ENCODE measurements at regions not wholly inside any gene's neighbourhood (a gene's known extent, or its start where the extent isn't known, plus 50 kb on each side); places are given as distances from the start of the nearest gene placed in this dataset.

GRCh38 chr13:33466262-33466661 is 180.7 kb upstream of the STARD13 start:
- DNase-seq (ENCODE audit: low spot score): no peak

DNA sequence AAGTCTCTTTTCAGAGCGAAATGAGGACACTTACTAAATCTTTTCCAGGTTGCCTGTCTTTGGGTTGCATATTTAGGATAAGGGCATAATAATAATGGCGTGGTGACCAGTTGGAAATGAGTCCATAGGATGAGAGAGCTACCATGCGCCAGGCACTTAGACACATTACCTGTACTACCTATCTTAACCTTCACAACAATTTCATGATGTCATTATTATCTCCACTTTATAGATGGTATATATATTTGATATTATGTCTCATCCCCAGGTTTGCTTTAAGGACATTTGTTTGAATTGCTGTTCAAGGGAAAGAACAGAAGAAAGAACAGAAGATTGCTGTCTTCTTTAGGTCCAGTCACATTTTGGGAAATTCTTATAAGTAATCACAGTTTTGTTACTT is 182.0 kb upstream of the STARD13 start:
- no peak for DNase-seq (ENCODE audit: low spot score)

DNA sequence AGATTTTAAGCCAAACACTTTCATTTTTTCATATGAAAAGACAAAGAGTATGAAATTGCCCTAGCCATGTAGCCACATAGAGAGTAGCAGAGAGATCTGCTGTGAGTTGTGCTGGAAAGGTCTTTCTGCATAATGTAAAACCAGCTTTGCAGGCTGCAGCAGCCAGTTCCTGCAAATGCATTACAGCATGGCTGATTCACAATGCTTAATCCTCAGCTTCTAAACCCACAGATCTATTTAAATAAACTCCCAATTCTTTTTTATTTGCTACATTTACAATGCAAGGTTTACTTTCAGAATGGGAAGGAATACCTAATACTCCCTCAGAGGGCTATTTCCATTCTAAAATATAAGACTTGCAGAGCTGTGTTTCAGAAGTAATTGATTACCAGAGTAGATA is 185.6 kb upstream of the STARD13 start:
- DNase-seq (ENCODE audit: low spot score): no peak

DNA sequence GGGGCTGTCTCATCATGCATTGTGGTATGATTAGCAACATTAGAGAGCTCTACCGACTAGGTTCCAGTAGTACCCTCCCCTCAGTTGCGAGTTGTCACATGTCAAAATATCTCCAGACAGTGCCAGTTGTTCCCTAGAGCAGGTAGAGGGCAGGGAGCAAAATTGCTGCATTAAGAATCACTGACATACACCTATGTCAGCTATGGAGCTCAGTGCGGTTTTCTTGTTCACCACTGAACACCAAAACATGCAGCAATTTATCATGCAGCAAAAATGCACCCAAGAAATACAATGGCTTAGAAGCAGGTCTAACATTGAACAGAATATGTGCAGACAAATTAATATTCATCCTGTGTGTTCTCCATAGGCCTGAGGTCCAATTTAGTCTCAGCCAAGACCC is 186.9 kb upstream of the STARD13 start:
- no peak for DNase-seq (ENCODE audit: low spot score)

DNA sequence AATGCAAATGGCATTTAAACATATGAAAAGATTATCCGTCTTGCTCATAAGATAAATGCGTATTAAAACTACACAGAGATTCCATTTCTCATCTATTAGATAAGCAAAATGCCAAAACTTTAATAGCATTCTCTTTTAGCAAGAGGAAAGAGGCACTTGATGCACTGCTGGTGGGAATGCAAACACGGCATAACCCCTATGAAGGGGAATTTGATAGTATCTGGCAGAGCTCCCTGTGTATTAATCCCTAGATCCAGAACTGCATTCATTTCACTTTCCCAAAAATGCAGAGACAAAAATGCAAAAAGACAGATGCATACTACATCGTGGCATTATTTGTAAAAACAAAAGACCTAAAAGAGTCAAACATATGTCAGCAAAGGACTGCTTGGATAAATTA is 193.6 kb upstream of the STARD13 start:
- no peak for DNase-seq (ENCODE audit: low spot score)

- no peak for DNase-seq (ENCODE audit: low spot score)
These were observed 195.0 kb upstream of the STARD13 start for GRCh38 chr13:33480561-33480960.

DNA sequence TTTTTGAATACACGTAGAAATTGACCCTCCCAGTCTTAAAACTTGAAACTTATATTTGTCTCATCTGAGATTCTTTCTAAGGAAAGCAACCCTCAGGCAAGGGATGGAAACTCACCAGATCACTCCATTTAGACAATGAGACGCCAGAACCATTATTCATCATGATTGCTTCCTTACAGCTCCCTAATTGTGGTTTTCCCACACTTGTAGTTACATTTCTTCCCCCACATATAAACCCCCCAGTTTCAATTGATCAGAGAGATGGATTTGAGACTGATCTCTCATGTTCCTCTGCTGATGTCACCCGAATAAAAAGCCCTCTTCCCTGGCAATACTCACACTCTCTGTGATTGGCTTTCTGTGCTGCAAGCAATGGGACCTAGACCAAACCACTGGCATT is 197.9 kb upstream of the STARD13 start:
- DNase-seq (ENCODE audit: low spot score): no peak

- DNase-seq (ENCODE audit: low spot score): no peak
These were observed 199.7 kb upstream of the STARD13 start for GRCh38 chr13:33485247-33485646.

- DNase-seq (ENCODE audit: low spot score): peak; percentile 12
These were observed 202.2 kb upstream of the STARD13 start for GRCh38 chr13:33487575-33488243.

- DNase-seq (ENCODE audit: low spot score): no peak
These were observed 204.0 kb upstream of the STARD13 start for GRCh38 chr13:33489563-33489962.

- DNase-seq (ENCODE audit: low spot score): peak; percentile 23
These were observed 205.1 kb upstream of the STARD13 start for GRCh38 chr13:33490461-33491327.

DNA sequence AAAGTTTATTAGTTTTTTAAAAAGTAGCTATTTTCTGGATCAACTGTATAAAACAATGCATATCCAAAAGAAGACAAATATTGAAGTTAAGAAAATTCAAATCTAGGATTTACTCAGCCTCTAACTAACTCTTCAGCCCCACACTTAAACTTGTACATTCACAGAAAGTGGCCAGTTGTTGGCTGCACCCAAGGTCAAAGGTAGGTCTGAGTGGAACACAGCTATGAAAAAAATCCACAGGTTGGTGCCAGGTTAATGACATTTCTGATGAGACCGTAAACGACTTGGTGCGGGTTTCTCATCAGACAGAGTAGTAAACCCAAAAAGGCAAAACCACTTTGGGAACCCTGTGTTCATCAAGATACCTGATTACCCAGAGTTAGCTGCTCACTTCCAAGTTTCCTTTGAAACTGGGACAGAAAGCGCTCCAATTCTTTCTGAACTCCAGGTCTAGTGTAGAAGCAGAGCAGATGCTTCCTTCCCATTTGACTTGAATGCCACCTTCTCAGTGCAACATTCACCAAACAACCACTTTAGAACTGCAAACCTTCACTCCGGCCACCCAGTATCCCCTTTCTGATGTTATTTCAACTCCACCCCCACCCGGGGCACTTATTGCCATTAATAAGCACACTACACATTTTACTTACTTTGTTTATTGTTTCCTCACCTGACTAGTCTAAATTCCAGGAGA is 208.3 kb upstream of the STARD13 start:
- DNase-seq (ENCODE audit: low spot score): no peak

DNA sequence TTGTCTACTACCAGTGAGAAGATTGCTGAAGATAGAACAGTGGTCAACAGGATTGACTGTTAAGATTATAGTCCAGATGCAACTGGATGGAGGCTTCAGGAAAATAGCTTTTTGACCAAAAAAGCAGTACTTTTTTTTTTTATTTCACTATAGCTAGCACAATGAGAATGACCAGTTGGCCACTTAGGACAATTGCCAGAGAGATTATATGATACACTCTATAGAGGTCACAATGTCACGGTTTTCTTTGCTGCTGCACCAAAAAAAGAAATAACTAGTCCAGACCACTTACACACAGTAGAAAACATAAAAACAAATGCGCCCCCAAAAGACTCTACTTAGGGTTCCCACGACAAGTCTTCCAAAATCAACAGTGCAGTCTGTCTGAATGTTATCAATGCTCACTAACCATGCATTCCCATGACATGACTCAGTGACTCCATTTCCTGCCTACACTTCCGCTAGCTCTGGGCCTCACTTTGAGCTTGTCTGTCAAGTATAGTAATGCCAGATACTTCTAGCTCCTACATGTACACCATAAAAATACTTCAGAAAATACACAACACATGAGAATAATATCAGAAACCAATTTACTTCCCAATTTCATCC is 209.1 kb upstream of the STARD13 start:
- no peak for DNase-seq (ENCODE audit: low spot score)

DNA sequence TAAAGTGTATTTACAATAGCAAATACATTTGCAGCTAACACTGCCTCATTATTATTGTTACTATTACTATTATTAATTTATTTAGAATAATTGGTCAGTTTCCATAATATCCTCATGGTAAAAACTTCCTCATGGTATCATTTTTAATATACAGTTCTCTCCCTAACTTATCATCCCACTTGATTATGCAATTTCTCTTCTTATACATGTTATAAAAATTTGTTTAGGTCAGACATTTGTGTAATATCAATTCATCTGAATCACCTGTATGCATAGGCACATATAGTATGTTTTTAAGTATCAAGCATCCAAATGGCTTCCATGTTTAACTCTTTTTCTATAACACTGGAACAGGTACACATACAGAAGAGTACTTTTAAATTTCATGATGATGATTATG is 210.8 kb upstream of the STARD13 start:
- DNase-seq (ENCODE audit: low spot score): no peak

- no peak for DNase-seq (ENCODE audit: low spot score)
These were observed 211.7 kb upstream of the STARD13 start for GRCh38 chr13:33497146-33497845.

GRCh38 chr13:33508060-33508459 is 222.5 kb upstream of the STARD13 start:
- no peak for DNase-seq (ENCODE audit: low spot score)

GRCh38 chr13:33509642-33510229 is 224.2 kb upstream of the STARD13 start:
- no peak for DNase-seq (ENCODE audit: low spot score)

DNA sequence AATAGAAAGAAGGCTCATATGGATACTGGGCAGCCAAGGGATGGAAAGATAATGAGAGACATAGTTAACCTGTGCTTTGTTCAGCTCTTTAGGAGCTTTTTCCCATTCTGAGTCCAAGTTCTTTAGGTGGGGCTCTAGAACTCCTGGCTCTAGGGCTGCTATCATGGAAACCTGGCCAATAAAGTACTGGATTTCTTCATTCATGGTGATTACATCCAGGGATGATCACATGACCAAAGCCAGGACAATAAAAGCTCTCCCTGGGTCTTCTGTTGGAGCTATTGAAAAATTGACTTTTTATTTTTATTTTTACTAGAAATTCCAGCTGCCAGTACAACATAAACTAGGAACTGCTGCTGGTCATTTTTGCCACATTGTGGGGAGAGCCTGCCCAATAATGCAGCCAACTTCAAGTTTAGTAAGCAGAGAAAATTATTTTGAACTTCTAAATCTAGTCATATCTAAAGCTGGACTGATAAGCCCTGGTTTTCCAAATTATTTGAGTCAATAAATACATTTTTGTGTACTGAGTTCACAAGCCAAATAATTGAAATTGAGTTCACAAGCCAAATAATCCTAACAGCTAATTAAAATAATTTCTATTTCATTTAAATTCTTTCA is 224.9 kb upstream of the STARD13 start:
- no peak for DNase-seq (ENCODE audit: low spot score)

DNA sequence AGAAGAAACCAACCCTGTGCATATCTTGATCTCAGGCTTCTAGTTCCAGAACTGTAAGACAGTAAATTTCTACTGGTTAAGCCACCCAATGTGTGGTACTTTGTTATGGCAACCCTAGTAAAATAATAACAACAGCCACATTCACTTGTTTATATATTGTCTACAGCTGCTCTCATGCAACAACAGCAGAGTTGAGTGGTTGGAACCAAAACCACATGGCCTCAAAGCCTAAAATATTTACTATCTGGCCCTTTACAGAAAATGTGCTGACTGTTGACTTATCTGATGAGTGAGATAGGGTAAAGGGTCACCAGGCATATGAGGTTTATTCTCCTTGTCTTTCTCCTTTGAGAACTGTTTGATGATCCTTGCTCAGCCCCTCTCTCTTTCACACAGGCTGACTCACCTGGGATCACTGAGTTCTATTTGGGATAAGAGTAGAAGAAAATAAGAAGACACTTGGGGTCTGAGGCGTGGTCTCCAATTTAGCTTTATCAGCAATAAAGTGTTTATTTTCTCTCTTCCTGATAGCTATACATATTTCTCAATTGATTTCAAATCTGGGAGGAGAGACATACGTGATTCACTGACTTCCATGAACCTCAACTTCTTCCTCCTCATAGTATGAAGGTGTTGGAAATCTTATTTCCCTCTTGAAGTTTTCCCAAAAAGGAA is 227.5 kb upstream of the STARD13 start:
- no peak for DNase-seq (ENCODE audit: low spot score)

- no peak for DNase-seq (ENCODE audit: low spot score)
These were observed 228.8 kb upstream of the STARD13 start for GRCh38 chr13:33514362-33514761.
